ENCODE measurements at regions not wholly inside any gene's neighbourhood (a gene's known extent, or its start where the extent isn't known, plus 50 kb on each side); places are given as distances from the start of the nearest gene placed in this dataset.
"Not testable (repeated sequence)": the region's sequence is repeated elsewhere in the genome, so short reads cannot be mapped to it uniquely, and the experiment has no call there.

GRCh38 chr12:83226960-83227359 is 540.3 kb downstream of the TMTC2 start:
- FAIRE-seq; DNase-seq (ENCODE audit: insufficient read length, low spot score): not testable (repeated sequence)

GRCh38 chr12:83225806-83226205 is 539.1 kb downstream of the TMTC2 start:
- FAIRE-seq (no peak), DNase-seq (ENCODE audit: insufficient read length, low spot score) (no peak)

- DNase-seq (ENCODE audit: insufficient read length, low spot score): no peak
- FAIRE-seq: no peak
Observed at GRCh38 chr12:83224012-83224411, 537.3 kb downstream of the TMTC2 start.

GRCh38 chr12:83220774-83221173 is 534.1 kb downstream of the TMTC2 start:
- FAIRE-seq (no peak), DNase-seq (ENCODE audit: insufficient read length, low spot score) (no peak)

- no peak for FAIRE-seq
- DNase-seq (ENCODE audit: insufficient read length, low spot score): no peak
Observed at GRCh38 chr12:83216230-83216629, 529.5 kb downstream of the TMTC2 start.

- FAIRE-seq (no peak), DNase-seq (ENCODE audit: insufficient read length, low spot score) (no peak)
Observed at GRCh38 chr12:83214185-83214584, 527.5 kb downstream of the TMTC2 start.

- FAIRE-seq: no peak
- no peak for DNase-seq (ENCODE audit: insufficient read length, low spot score)
Observed at GRCh38 chr12:83210933-83211332, 524.2 kb downstream of the TMTC2 start.

GRCh38 chr12:83199069-83199468 is 512.4 kb downstream of the TMTC2 start:
- DNase-seq (ENCODE audit: insufficient read length, low spot score) (no peak), FAIRE-seq (no peak)

GRCh38 chr12:83198291-83199015 is 511.7 kb downstream of the TMTC2 start:
- no peak for FAIRE-seq

GRCh38 chr12:83197483-83197914 is 510.8 kb downstream of the TMTC2 start:
- FAIRE-seq: no peak
- DNase-seq (ENCODE audit: insufficient read length, low spot score): no peak

More at GRCh38 chr12:83198291-83199015, 511.7 kb downstream of the TMTC2 start:
- no peak for DNase-seq (ENCODE audit: insufficient read length, low spot score)

GRCh38 chr12:83196694-83197350 is 510.1 kb downstream of the TMTC2 start:
- no peak for DNase-seq (ENCODE audit: insufficient read length, low spot score)
- FAIRE-seq: no peak

- DNase-seq (ENCODE audit: insufficient read length, low spot score) (no peak), FAIRE-seq (no peak)
Observed at GRCh38 chr12:83190631-83191390, 504.1 kb downstream of the TMTC2 start.

GRCh38 chr12:83186419-83186818 is 499.7 kb downstream of the TMTC2 start:
- DNase-seq (ENCODE audit: insufficient read length, low spot score): no peak
- no peak for FAIRE-seq

GRCh38 chr12:83185241-83185640 is 498.5 kb downstream of the TMTC2 start:
- DNase-seq (ENCODE audit: insufficient read length, low spot score) (no peak), FAIRE-seq (no peak)
